Ovary (tissue), 7 donors: ENCODE measurements at regions not wholly inside any gene's neighbourhood (a gene's known extent, or its start where the extent isn't known, plus 50 kb on each side); places are given as distances from the start of the nearest gene placed in this dataset.

Source experiments
- DNase-seq, 5 donors: peaks; one replicate each; pipeline ENCODE4 v3.0.0-alpha.2; 2019 to 2020
- H3K27ac ChIP-seq, 2 donors: fragments of 200-600 bp; one replicate each; pipeline versions ENCODE4 v1.5.1 to v1.8.0; 2019 to 2022
- H3K27me3 ChIP-seq: fragments of 200-600 bp; one replicate; pipeline ENCODE4 v1.8.0; 2022
- H3K36me3 ChIP-seq: fragments of 200-600 bp; sonication (generic); one replicate; pipeline ENCODE4 v1.5.1; 2019
- H3K4me1 ChIP-seq: one replicate; pipeline ENCODE4 v1.8.1; 2013; ENCODE audit warnings: mild to moderate bottlenecking, moderate library complexity; ENCODE audit not compliant: insufficient read depth
- H3K4me3 ChIP-seq: fragments of 200-600 bp; sonication (generic); one replicate; pipeline ENCODE4 v1.5.1; 2017
- H3K9me3 ChIP-seq, 2 donors: fragments of 200-600 bp in 1 of 2; sonication (generic) in 1 of 2; one replicate each; pipeline versions ENCODE4 v1.5.1 to v1.8.1; 2013 to 2019; ENCODE audit warnings: mild to moderate bottlenecking in 1 of 2, moderate library complexity in 1 of 2
- CTCF ChIP-seq, 3 donors: fragments of 450-650 bp in 2 of 3; fragments of 200-600 bp in 1 of 3; IDR thresholded peaks; one replicate each; pipeline versions ENCODE4 v1.5.1 to v1.8.0; 2016 to 2022; ENCODE audit warnings: antibody characterized with exemption in 3 of 3, mild to moderate bottlenecking in 1 of 3
- EP300 ChIP-seq: sonication (generic); formaldehyde crosslinking; IDR thresholded peaks from one replicate; pipeline ENCODE4 v1.6.1; 2017; ENCODE audit warnings: antibody characterized with exemption
- POLR2A ChIP-seq: fragments of 450-650 bp; IDR thresholded peaks from one replicate; pipeline ENCODE4 v1.6.1; 2017; ENCODE audit warnings: antibody characterized with exemption, mild to moderate bottlenecking, moderate library complexity
- WGBS, 3 donors: extraction: QIAGEN DNeasy Blood & Tissue Kit in 1 of 3; methylation state at CpG; one replicate each; pipeline versions ENCODE4 v1.1.5 to v1.1.7; 2013 to 2017; 5-methylcytosine and 5-hydroxymethylcytosine counted together
- intact Hi-C, 4 donors: fragments of 100-400 bp; cut with DNase I; formaldehyde crosslinking; loops; one replicate each; pipeline versions ENCODE4 v1.11.0 to v1.15.1; 2022 to 2023
- donor health status: DM: no; HTN: no; CAD: no; lungs with moderate emphysema.
- donor health status: DM: no; HTN: no; CAD: no.
- donor health status: Bipolar disorder and iron deficiency.
- donor health status: DM: no; HTN: no; CAD: no.
- donor health status: DM: yes; HTN: yes; CAD: no.

GRCh38 chr17:73698966-73699365 is 54.7 kb upstream of the SDK2 start:
- no peak overlapping the region for H3K4me3 ChIP-seq
- H3K36me3 ChIP-seq, result no peaks in the 10 kb centered on the region
- no peak for DNase-seq
- intact Hi-C loops, result no loop called here
- TF ChIP-seq POLR2A (no peak), EP300 (no peak), CTCF (IDR thresholded peaks at IDR 0.05) (no peak)
- H3K9me3 ChIP-seq, result no peaks in the 10 kb centered on the region
- no peak overlapping the region for H3K27ac ChIP-seq
- H3K27me3 ChIP-seq, result no peaks in the 10 kb centered on the region
- 60 to 67% (median 61%) methylated on average over 5 of the region's 5 CpGs for WGBS, 3 donors
- no peaks in the 10 kb centered on the region for H3K4me1 ChIP-seq

- H3K4me3 ChIP-seq, result no peak overlapping the region
- H3K9me3 ChIP-seq, result no peaks in the 10 kb centered on the region
- intact Hi-C loops, result no loop called here
- no peak overlapping the region for H3K27ac ChIP-seq
- DNase-seq, result no peak
- H3K4me1 ChIP-seq, result no peaks in the 10 kb centered on the region
- TF ChIP-seq POLR2A (no peak), EP300 (no peak), CTCF (IDR thresholded peaks at IDR 0.05) (no peak)
- no peaks in the 10 kb centered on the region for H3K36me3 ChIP-seq
- 57 to 73% (median 62%) methylated on average over 8 of the region's 8 CpGs for WGBS, 3 donors
- no peaks in the 10 kb centered on the region for H3K27me3 ChIP-seq
Observed at GRCh38 chr17:73701701-73702100, 57.5 kb upstream of the SDK2 start.

- Histone ChIP-seq H3K27me3 (no peaks in the 10 kb centered on the region), H3K4me3 (no peak overlapping the region), H3K36me3 (no peaks in the 10 kb centered on the region), H3K4me1 (no peaks in the 10 kb centered on the region), H3K27ac (no peak overlapping the region), H3K9me3 (no peaks in the 10 kb centered on the region)
- DNase-seq, result no peak
- TF ChIP-seq CTCF (IDR thresholded peaks at IDR 0.05), result no peak
- intact Hi-C loops, result no loop called here
- WGBS, 3 donors, result 68 to 70% (median 69%) methylated on average over 5 of the region's 5 CpGs
Observed at GRCh38 chr17:73703192-73703591, 58.9 kb upstream of the SDK2 start.

- no peak for DNase-seq
- no peak overlapping the region for H3K4me3 ChIP-seq
- H3K27me3 ChIP-seq, result no peaks in the 10 kb centered on the region
- 60 to 67% (median 63%) methylated on average over 2 of the region's 2 CpGs for WGBS, 3 donors
- H3K27ac ChIP-seq, result no peak overlapping the region
- H3K36me3 ChIP-seq, result no peaks in the 10 kb centered on the region
- no peaks in the 10 kb centered on the region for H3K9me3 ChIP-seq
- intact Hi-C loops, result no loop called here
- H3K4me1 ChIP-seq, result no peaks in the 10 kb centered on the region
- TF ChIP-seq POLR2A (no peak), CTCF (IDR thresholded peaks at IDR 0.05) (no peak), EP300 (no peak)
Observed at GRCh38 chr17:73703917-73704316, 59.7 kb upstream of the SDK2 start.

GRCh38 chr17:73705594-73705993 is 61.3 kb upstream of the SDK2 start:
- no peak for TF ChIP-seq EP300
- Histone ChIP-seq H3K4me3 (no peak overlapping the region), H3K27me3 (no peaks in the 10 kb centered on the region), H3K9me3 (no peaks in the 10 kb centered on the region), H3K36me3 (no peaks in the 10 kb centered on the region), H3K27ac (no peak overlapping the region), H3K4me1 (no peaks in the 10 kb centered on the region)
- 44 to 55% (median 50%) methylated on average over 7 of the region's 7 CpGs for WGBS, 3 donors
- intact Hi-C loops, result no loop called here
- no peak for DNase-seq
